RWPE2 (cell line): ENCODE measurements at regions not wholly inside any gene's neighbourhood (a gene's known extent, or its start where the extent isn't known, plus 50 kb on each side); places are given as distances from the start of the nearest gene placed in this dataset.

Experiments
- ATAC-seq: fragments of 200-7000 bp; cut with Tn5 transposase; 3 replicates; pipeline ENCODE4 v1.9.1; 2021; ENCODE audit warnings: low read depth
- DNase-seq: peaks from one replicate; pipeline ENCODE4 v3.0.0-alpha.2; 2020; ENCODE audit warnings: low spot score
- H3K27ac ChIP-seq: fragments of 450-650 bp; 2 replicates; pipeline ENCODE4 v1.5.1; 2017; ENCODE audit warnings: mild to moderate bottlenecking; ENCODE audit not compliant: poor library complexity, severe bottlenecking
- H3K27me3 ChIP-seq: fragments of 250-450 bp; sonication (Bioruptor Pico); 2 replicates; pipeline ENCODE4 v1.5.1; 2021; ENCODE audit warnings: mild to moderate bottlenecking, moderate library complexity; ENCODE audit not compliant: insufficient read depth, poor library complexity, severe bottlenecking
- H3K36me3 ChIP-seq: fragments of 250-450 bp; sonication (Bioruptor Pico); 2 replicates; pipeline ENCODE4 v1.5.1; 2020; ENCODE audit warnings: low read depth, mild to moderate bottlenecking, moderate library complexity
- H3K4me1 ChIP-seq: fragments of 250-450 bp; sonication (Bioruptor Pico); 2 replicates; pipeline ENCODE4 v1.5.1; 2021; ENCODE audit warnings: mild to moderate bottlenecking, moderate library complexity; ENCODE audit not compliant: insufficient read depth, poor library complexity, severe bottlenecking
- H3K4me3 ChIP-seq: fragments of 250-450 bp; sonication (Bioruptor Pico); 2 replicates; pipeline ENCODE4 v1.5.1; 2021; ENCODE audit warnings: mild to moderate bottlenecking, moderate library complexity; ENCODE audit not compliant: severe bottlenecking
- H3K9me3 ChIP-seq: fragments of 250-450 bp; sonication (Bioruptor Pico); 2 replicates; pipeline ENCODE4 v1.5.1; 2021; ENCODE audit warnings: mild to moderate bottlenecking, moderate library complexity; ENCODE audit not compliant: severe bottlenecking
- CTCF ChIP-seq: fragments of 450-650 bp; IDR thresholded peaks from one replicate; pipeline ENCODE4 v1.5.1; 2017; ENCODE audit warnings: mild to moderate bottlenecking, moderate library complexity; ENCODE audit not compliant: poor library complexity, severe bottlenecking

GRCh38 chr1:29889776-29890175 lies 653.5 kb downstream of the PTPRU start:
- Histone ChIP-seq H3K27ac (no peak overlapping the region), H3K4me3 (no peak overlapping the region), H3K36me3 (no peaks in the 10 kb centered on the region), H3K4me1 (no peaks in the 10 kb centered on the region), H3K9me3 (no peaks in the 10 kb centered on the region), H3K27me3 (peaks cover under 1% of the 10 kb centered on the region)
- DNase-seq (no peak), ATAC-seq (no peak)
- TF ChIP-seq CTCF, result no peak

GRCh38 chr1:29884740-29885139 lies 648.4 kb downstream of the PTPRU start:
- ATAC-seq (no peak), DNase-seq (no peak)
- H3K36me3 ChIP-seq, result no peaks in the 10 kb centered on the region
- H3K4me1 ChIP-seq, result no peaks in the 10 kb centered on the region
- no peak overlapping the region for H3K4me3 ChIP-seq
- H3K27me3 ChIP-seq, result no peaks in the 10 kb centered on the region
- no peaks in the 10 kb centered on the region for H3K9me3 ChIP-seq
- H3K27ac ChIP-seq, result no peak overlapping the region
- no peak for TF ChIP-seq CTCF

- H3K9me3 ChIP-seq, result no peaks in the 10 kb centered on the region
- no peak for DNase-seq
These were observed 647.7 kb downstream of the PTPRU start for GRCh38 chr1:29883986-29884385.

GRCh38 chr1:29883411-29883832 lies 647.1 kb downstream of the PTPRU start:
- no peak for TF ChIP-seq CTCF
- Histone ChIP-seq H3K9me3 (no peaks in the 10 kb centered on the region), H3K4me3 (no peak overlapping the region), H3K27me3 (no peaks in the 10 kb centered on the region), H3K4me1 (no peaks in the 10 kb centered on the region), H3K27ac (no peak overlapping the region), H3K36me3 (no peaks in the 10 kb centered on the region)
- DNase-seq (no peak), ATAC-seq (no peak)

More at GRCh38 chr1:29883986-29884385, 647.7 kb downstream of the PTPRU start:
- TF ChIP-seq CTCF, result no peak
- Histone ChIP-seq H3K27ac (no peak overlapping the region), H3K4me1 (no peaks in the 10 kb centered on the region), H3K4me3 (no peak overlapping the region), H3K27me3 (no peaks in the 10 kb centered on the region), H3K36me3 (no peaks in the 10 kb centered on the region)
- no peak for ATAC-seq

DNA sequence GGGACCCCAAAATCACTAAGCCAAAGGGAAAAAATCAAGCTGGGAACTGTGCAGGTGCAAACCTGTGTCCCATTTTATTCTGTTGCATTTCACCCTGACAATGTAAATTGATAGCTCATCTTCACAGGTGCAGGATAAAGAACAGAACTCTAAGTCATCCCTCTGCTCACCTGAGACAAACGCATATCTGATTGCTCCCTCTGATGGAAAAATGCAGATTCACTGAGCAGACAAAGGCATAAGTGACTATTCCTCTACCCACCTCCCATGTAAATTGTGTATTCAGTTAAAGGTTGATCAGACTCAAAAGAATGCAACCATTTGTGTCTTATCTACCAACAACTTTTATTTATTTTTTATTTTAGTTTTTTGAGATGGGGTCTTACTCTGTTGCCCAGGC lies 644.2 kb downstream of the PTPRU start:
- no peak for DNase-seq
- no peaks in the 10 kb centered on the region for H3K4me1 ChIP-seq
- no peaks in the 10 kb centered on the region for H3K9me3 ChIP-seq
- H3K27me3 ChIP-seq, result no peaks in the 10 kb centered on the region
- TF ChIP-seq CTCF, result no peak
- no peaks in the 10 kb centered on the region for H3K36me3 ChIP-seq
- H3K4me3 ChIP-seq, result no peak overlapping the region
- no peak for ATAC-seq
- H3K27ac ChIP-seq, result no peak overlapping the region
